Smooth muscle cell (in vitro differentiated cells): ENCODE measurements at regions not wholly inside any gene's neighbourhood (a gene's known extent, or its start where the extent isn't known, plus 50 kb on each side); places are given as distances from the start of the nearest gene placed in this dataset.

Experiments used
- DNase-seq: peaks from one replicate; lab custom pipeline; 2025; ENCODE audit not compliant: unreplicated experiment; lab: John Stamatoyannopoulos, UW
- H2AFZ ChIP-seq: fragments of 200-600 bp; sonication (generic); 2 replicates; pipeline ENCODE4 v1.6.0; 2016; ENCODE audit warnings: antibody characterized with exemption, low read depth, mild to moderate bottlenecking
- H3F3A ChIP-seq: fragments of 200-600 bp; sonication (generic); 2 replicates; pipeline ENCODE4 v1.6.0; 2017; ENCODE audit warnings: antibody characterized with exemption, low read depth
- H3K27ac ChIP-seq: fragments of 200-600 bp; sonication (generic); 2 replicates; pipeline ENCODE4 v1.5.1; 2016; ENCODE audit warnings: low read depth, mild to moderate bottlenecking
- H3K27me3 ChIP-seq: fragments of 200-600 bp; sonication (generic); 2 replicates; pipeline ENCODE4 v1.6.1; 2016; ENCODE audit warnings: low read depth, mild to moderate bottlenecking
- H3K36me3 ChIP-seq: fragments of 200-600 bp; sonication (generic); 2 replicates; pipeline ENCODE4 v1.5.1; 2016; ENCODE audit warnings: low read depth
- H3K4me1 ChIP-seq: fragments of 200-600 bp; sonication (generic); 2 replicates; pipeline ENCODE4 v1.5.1; 2016; ENCODE audit warnings: low read depth
- H3K4me2 ChIP-seq: fragments of 200-600 bp; sonication (generic); 2 replicates; pipeline ENCODE4 v1.6.0; 2016; ENCODE audit warnings: mild to moderate bottlenecking
- H3K4me3 ChIP-seq: fragments of 200-600 bp; sonication (generic); 2 replicates; pipeline ENCODE4 v1.5.1; 2016; ENCODE audit warnings: mild to moderate bottlenecking
- H3K79me2 ChIP-seq: fragments of 200-600 bp; sonication (generic); 2 replicates; pipeline ENCODE4 v1.6.0; 2016; ENCODE audit warnings: low read depth, mild to moderate bottlenecking
- H3K9ac ChIP-seq: fragments of 200-600 bp; sonication (generic); 2 replicates; pipeline ENCODE4 v1.6.0; 2016; ENCODE audit warnings: low read depth
- H3K9me3 ChIP-seq: fragments of 200-600 bp; sonication (generic); replicated peaks from 2 replicates; pipeline ENCODE4 v1.5.1; 2016; ENCODE audit warnings: low read depth
- H4K20me1 ChIP-seq: fragments of 200-600 bp; sonication (generic); 2 replicates; pipeline ENCODE4 v1.6.0; 2016; ENCODE audit warnings: low read depth
- CTCF ChIP-seq: fragments of 200-600 bp; sonication (generic); IDR thresholded peaks from 2 replicates; pipeline ENCODE4 v1.5.1; 2017; ENCODE audit warnings: borderline replicate concordance, mild to moderate bottlenecking, antibody characterized with exemption; ENCODE audit not compliant: insufficient read depth, poor library complexity, severe bottlenecking
- WGBS: methylation state at CpG from one replicate; pipeline ENCODE4 v1.1.7; 2016; ENCODE audit warnings: low lambda C conversion rate; 5-methylcytosine and 5-hydroxymethylcytosine counted together

- no peak overlapping the region for H3K27ac ChIP-seq
- no peak overlapping the region for H3K9ac ChIP-seq
- no peaks in the 10 kb centered on the region for H3K9me3 ChIP-seq
- H3K36me3 ChIP-seq = no peaks in the 10 kb centered on the region
- H2AFZ ChIP-seq = peak overlapping the region; percentile 54
- no peak for TF ChIP-seq CTCF
- no peaks in the 10 kb centered on the region for H3F3A ChIP-seq
- no peaks in the 10 kb centered on the region for H3K27me3 ChIP-seq
- no peak for DNase-seq
- no peaks in the 10 kb centered on the region for H3K79me2 ChIP-seq
- no peak overlapping the region for H3K4me3 ChIP-seq
- H4K20me1 ChIP-seq = no peaks in the 10 kb centered on the region
- no peak overlapping the region for H3K4me2 ChIP-seq
- H3K4me1 ChIP-seq = peaks cover 6% of the 10 kb centered on the region
- WGBS = 85% methylated on average over 2 of the region's 2 CpGs
These were observed 95.2 kb upstream of the GULP1 start for GRCh38 chr2:188196343-188197008.

- peak overlapping the region; percentile 64 for H3K9ac ChIP-seq
- H3K4me2 ChIP-seq = peak overlapping the region; percentile 71
- 7% methylated on average over 3 of the region's 3 CpGs for WGBS
- no peaks in the 10 kb centered on the region for H4K20me1 ChIP-seq
- H3K9me3 ChIP-seq = no peaks in the 10 kb centered on the region
- no peaks in the 10 kb centered on the region for H3K27me3 ChIP-seq
- no peaks in the 10 kb centered on the region for H3K36me3 ChIP-seq
- H3F3A ChIP-seq = no peaks in the 10 kb centered on the region
- peaks cover 6% of the 10 kb centered on the region for H3K4me1 ChIP-seq
- DNase-seq = no peak
- TF ChIP-seq CTCF = no peak
- no peaks in the 10 kb centered on the region for H3K79me2 ChIP-seq
- H3K4me3 ChIP-seq = no peak overlapping the region
- peak overlapping the region; percentile 94 for H3K27ac ChIP-seq
- peak overlapping the region; percentile 37 for H2AFZ ChIP-seq
These were observed 92.0 kb upstream of the GULP1 start for GRCh38 chr2:188199716-188200128.

GRCh38 chr2:188201639-188202038 is 90.0 kb upstream of the GULP1 start:
- Histone ChIP-seq H3K4me2 (no peak overlapping the region), H3K4me3 (no peak overlapping the region), H3K9ac (no peak overlapping the region), H3K4me1 (peaks cover 6% of the 10 kb centered on the region), H3F3A (no peaks in the 10 kb centered on the region), H3K27ac (no peak overlapping the region), H3K79me2 (no peaks in the 10 kb centered on the region), H3K36me3 (no peaks in the 10 kb centered on the region), H2AFZ (no peak overlapping the region), H3K9me3 (no peaks in the 10 kb centered on the region), H4K20me1 (no peaks in the 10 kb centered on the region), H3K27me3 (no peaks in the 10 kb centered on the region)
- no peak for DNase-seq
- no peak for TF ChIP-seq CTCF
- WGBS = 87% methylated on average over 2 of the region's 2 CpGs

GRCh38 chr2:188202777-188203176 is 88.9 kb upstream of the GULP1 start:
- DNase-seq = no peak
- Histone ChIP-seq H3K79me2 (no peaks in the 10 kb centered on the region), H3K4me2 (no peak overlapping the region), H3K4me3 (no peak overlapping the region), H3K9ac (no peak overlapping the region), H3K4me1 (peaks cover 6% of the 10 kb centered on the region), H4K20me1 (no peaks in the 10 kb centered on the region), H3K27ac (no peak overlapping the region), H3F3A (no peaks in the 10 kb centered on the region), H3K36me3 (no peaks in the 10 kb centered on the region), H2AFZ (no peak overlapping the region), H3K27me3 (no peaks in the 10 kb centered on the region), H3K9me3 (no peaks in the 10 kb centered on the region)
- TF ChIP-seq CTCF = no peak
- 100% methylated on average over 1 of the region's 1 CpG for WGBS
